Kidney epithelial cell (primary cell): ENCODE measurements at regions not wholly inside any gene's neighbourhood (a gene's known extent, or its start where the extent isn't known, plus 50 kb on each side); places are given as distances from the start of the nearest gene placed in this dataset.

ENCODE experiments used
- DNase-seq: peaks from one replicate; pipeline ENCODE4 v3.0.0-alpha.2; 2010; ENCODE audit warnings: low read depth
- H3K27me3 ChIP-seq: 2 replicates; pipeline ENCODE4 v1.6.0; 2011; ENCODE audit warnings: low read length; ENCODE audit not compliant: control insufficient read depth, insufficient read depth
- H3K36me3 ChIP-seq: 2 replicates; pipeline ENCODE4 v1.5.1; 2011; ENCODE audit warnings: low read length; ENCODE audit not compliant: control insufficient read depth, insufficient read depth
- H3K4me3 ChIP-seq: 2 replicates; pipeline ENCODE4 v1.5.1; 2011; ENCODE audit warnings: low read depth, mild to moderate bottlenecking, control low read depth, low read length
- TF ChIP-seq, protein P1 (sequence below): IDR thresholded peaks from 2 replicates; pipeline ENCODE4 v1.5.1; 2011; ENCODE audit warnings: mild to moderate bottlenecking, moderate library complexity, low read length, control low read depth, inconsistent platforms; ENCODE audit not compliant: insufficient read depth, poor library complexity, severe bottlenecking

DNA sequence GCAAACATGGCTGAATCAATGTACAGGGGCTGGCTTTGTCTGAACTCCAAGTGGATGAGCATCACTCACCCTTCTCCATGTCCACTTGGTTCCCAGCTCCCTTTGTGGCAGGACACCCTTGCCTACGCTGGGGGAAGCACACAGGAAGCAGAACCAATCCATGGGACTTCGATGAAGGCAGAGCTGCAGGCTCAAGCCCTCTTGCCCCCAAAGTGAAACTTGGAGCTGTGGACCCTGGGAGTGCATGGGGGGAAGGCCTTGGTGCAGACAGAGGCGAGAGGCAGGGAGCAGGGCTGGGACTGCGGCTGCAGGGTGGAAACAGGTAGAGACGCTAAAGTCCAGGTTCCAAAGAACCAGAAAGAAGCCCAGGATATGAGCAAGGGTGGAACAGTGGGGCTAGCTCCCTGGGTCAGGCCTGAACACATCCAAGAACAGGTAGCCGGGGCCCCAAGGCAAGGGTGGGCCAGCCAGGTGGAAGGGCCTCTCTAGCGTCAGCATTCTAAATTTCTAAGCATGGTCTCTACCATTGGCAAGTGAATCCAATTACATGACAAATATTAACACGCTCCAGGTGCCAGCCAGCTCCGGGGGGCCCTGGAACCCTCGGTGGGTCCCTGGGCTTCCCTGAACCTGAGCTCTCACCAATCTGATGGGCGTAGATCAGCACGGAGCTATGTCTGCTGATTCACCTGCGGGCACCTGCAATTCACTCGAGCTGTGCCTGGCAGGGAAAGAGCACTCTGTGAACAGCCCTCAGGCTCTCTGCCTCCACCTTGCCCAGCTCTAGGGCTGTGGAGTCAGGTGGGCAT, 532.8 kb downstream of the BRD1 start:
- TF ChIP-seq, protein P1, sequence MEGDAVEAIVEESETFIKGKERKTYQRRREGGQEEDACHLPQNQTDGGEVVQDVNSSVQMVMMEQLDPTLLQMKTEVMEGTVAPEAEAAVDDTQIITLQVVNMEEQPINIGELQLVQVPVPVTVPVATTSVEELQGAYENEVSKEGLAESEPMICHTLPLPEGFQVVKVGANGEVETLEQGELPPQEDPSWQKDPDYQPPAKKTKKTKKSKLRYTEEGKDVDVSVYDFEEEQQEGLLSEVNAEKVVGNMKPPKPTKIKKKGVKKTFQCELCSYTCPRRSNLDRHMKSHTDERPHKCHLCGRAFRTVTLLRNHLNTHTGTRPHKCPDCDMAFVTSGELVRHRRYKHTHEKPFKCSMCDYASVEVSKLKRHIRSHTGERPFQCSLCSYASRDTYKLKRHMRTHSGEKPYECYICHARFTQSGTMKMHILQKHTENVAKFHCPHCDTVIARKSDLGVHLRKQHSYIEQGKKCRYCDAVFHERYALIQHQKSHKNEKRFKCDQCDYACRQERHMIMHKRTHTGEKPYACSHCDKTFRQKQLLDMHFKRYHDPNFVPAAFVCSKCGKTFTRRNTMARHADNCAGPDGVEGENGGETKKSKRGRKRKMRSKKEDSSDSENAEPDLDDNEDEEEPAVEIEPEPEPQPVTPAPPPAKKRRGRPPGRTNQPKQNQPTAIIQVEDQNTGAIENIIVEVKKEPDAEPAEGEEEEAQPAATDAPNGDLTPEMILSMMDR, result no peak
- Histone ChIP-seq H3K4me3 (no peak overlapping the region), H3K27me3 (no peaks in the 10 kb centered on the region), H3K36me3 (no peaks in the 10 kb centered on the region)
- DNase-seq, result no peak

DNA sequence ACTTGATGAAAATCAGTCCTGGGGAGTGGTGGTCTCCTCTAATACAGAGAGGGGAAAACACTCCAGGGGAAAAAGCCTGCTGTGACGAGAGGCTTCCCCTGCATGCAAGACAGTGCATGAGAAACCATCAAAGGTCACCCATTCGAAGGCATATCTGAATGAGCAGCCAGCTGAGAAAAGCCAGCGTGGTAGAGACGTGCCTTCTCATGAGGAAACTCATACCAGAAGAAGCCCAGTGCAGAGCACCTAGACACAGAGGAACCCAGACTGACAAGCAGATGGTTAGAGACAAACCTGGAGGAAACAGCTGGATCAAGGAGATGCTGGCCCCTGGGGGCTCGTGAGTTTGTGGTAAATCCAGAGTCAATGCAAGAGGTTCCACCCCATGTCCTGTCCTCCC, 534.8 kb downstream of the BRD1 start:
- TF ChIP-seq, protein P1, result no peak
- DNase-seq, result no peak
- Histone ChIP-seq H3K36me3 (no peaks in the 10 kb centered on the region), H3K27me3 (no peaks in the 10 kb centered on the region), H3K4me3 (no peak overlapping the region)

DNA sequence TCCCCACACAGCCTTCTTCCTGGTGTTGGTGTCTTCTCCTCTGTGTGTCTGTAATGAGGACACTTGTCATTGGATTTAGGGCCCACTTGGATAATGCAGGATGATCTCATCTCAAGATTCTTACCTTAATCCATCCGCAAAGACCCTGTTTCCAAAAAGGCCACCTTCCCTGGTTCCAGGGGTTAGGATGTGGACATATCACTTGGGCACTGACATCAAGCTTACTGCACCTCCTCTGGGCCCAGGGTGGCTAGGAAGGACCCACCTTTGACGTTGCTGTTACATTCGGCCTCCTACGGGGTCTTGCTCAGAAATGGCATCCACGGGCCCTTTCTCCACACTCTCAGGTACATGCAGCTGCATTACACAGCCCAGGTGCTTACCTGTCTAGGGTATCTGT, 535.9 kb downstream of the BRD1 start:
- Histone ChIP-seq H3K4me3 (no peak overlapping the region), H3K27me3 (no peaks in the 10 kb centered on the region), H3K36me3 (no peaks in the 10 kb centered on the region)
- TF ChIP-seq, protein P1, result no peak
- no peak for DNase-seq

DNA sequence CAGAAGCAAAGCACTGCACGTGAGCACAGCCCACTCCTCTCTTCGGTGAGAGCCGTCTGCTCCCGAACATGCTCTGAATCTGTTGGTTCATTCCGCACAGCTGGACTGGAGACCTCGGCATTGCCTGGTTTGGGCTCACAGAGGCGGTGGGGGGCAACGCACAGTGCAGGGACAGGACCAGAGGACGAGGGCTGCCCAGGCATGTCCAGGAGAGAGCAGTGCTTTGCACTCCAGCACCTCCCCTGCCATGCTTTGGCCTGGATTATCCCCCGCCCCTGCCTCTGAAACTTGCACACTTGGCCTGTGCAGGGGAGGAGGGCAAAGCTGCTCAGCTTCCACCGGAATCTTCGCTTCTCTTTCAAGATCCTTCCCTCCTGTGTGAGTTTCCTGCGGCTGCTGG, 536.5 kb downstream of the BRD1 start:
- H3K36me3 ChIP-seq, result no peaks in the 10 kb centered on the region
- TF ChIP-seq, protein P1, result no peak
- DNase-seq, result no peak
- H3K27me3 ChIP-seq, result no peaks in the 10 kb centered on the region
- no peak overlapping the region for H3K4me3 ChIP-seq

DNA sequence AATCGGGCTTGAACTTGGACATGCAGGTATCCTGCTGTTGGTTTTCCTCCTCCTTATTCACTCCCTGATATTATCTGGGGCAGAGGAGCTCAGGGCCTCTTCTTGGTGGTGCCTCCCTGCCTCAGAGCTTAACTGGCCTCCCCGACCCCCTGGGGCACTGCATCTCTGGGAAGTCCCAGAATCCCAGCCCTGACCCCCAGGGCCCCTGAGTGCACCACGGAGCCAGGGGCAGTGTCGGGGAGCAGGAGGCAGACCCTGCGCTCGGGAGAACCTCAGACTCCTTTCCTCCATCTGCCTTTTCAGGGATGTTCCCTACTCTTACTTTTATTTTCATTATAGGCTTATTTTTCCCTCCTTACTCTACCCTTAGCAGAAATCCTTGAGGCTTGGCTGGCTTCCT, 537.0 kb downstream of the BRD1 start:
- no peaks in the 10 kb centered on the region for H3K27me3 ChIP-seq
- no peak for DNase-seq
- TF ChIP-seq, protein P1, result no peak
- H3K4me3 ChIP-seq, result no peak overlapping the region
- H3K36me3 ChIP-seq, result no peaks in the 10 kb centered on the region
